ENCODE measurements at regions not wholly inside any gene's neighbourhood (a gene's known extent, or its start where the extent isn't known, plus 50 kb on each side); places are given as distances from the start of the nearest gene placed in this dataset.

GRCh38 chr2:136389809-136390208 is 271.9 kb upstream of the CXCR4 start:
- in situ Hi-C loops (cut with MboI; ENCODE audit: low pct_unique_long_range_greater_than_20kb in 2 of 9, low sequenced_read_pairs in 9 of 9, unreplicated experiment in 9 of 9) = loop anchor here in 8 of 9 experiments (10.0 to 25.0 kb wide), 3 partner anchors 253 to 478 kb away; no protein-coding TSS in a partner anchor
- 0 to 78% (median 14%) methylated on average over 1 to 3 of the region's 3 CpGs; no CpG with 5 or more reads in 3 of the 10 experiments for WGBS, 10 experiments
- no peak overlapping the region for H3K27ac ChIP-seq
- ATAC-seq (replicated peaks in 6 of 8) = no peak
- H3K4me1 ChIP-seq (replicated peaks in 1 of 2) = peaks cover 13 to 14% of the 10 kb centered on the region in 2 donors
- H3K4me3 ChIP-seq = no peak overlapping the region

GRCh38 chr2:136386046-136386445 is 268.1 kb upstream of the CXCR4 start:
- no peak overlapping the region for H3K27ac ChIP-seq
- in situ Hi-C loops (cut with MboI; ENCODE audit: low pct_unique_long_range_greater_than_20kb in 2 of 9, low sequenced_read_pairs in 9 of 9, unreplicated experiment in 9 of 9) = loop anchor here in 8 of 9 experiments (10.0 to 25.0 kb wide), 3 partner anchors 249 to 474 kb away; no protein-coding TSS in a partner anchor
- 0 to 80% (median 41%) methylated on average over 1 to 3 of the region's 3 CpGs for WGBS, 10 experiments
- peaks cover 12 to 14% of the 10 kb centered on the region in 2 donors for H3K4me1 ChIP-seq (replicated peaks in 1 of 2)
- H3K4me3 ChIP-seq = no peak overlapping the region
- ATAC-seq (replicated peaks in 6 of 8) = peak in 7 of 8 experiments; percentile 74 to 99 (median 89)

- Histone ChIP-seq H3K4me1 (replicated peaks in 1 of 2) (peaks cover 12 to 14% of the 10 kb centered on the region in 2 donors), H3K4me3 (no peak overlapping the region), H3K27ac (no peak overlapping the region)
- in situ Hi-C loops (cut with MboI; ENCODE audit: low pct_unique_long_range_greater_than_20kb in 2 of 9, low sequenced_read_pairs in 9 of 9, unreplicated experiment in 9 of 9) = loop anchor here (5.0 to 25.0 kb wide), 4 partner anchors 247 to 472 kb away; no protein-coding TSS in a partner anchor
- peak; percentile 54 to 90 (median 86) for ATAC-seq (replicated peaks in 6 of 8)
- WGBS, 10 experiments = 13 to 83% (median 32%) methylated on average over 1 to 3 of the region's 3 CpGs; no CpG with 5 or more reads in 2 of the 10 experiments
These were observed 266.8 kb upstream of the CXCR4 start for GRCh38 chr2:136384531-136385303.

DNA sequence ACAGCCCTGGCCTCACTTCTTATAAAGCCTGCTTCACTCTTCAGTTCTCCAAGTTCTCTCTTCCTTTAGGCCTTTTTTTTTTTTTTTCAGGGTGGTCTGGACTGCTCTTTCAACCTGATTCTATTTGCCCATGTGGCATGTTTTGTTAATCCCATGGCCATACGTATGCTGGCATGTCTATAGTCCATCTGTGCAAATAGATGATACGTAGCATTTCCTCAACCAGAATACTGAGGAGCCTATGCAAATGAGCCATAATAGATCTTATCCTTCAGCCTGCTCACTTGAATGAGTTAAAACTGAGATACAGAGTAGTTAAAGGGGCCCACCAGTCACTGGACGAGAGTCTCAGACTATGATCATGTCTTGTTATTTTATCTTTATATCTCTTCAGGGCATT is 265.2 kb upstream of the CXCR4 start:
- Histone ChIP-seq H3K27ac (no peak overlapping the region), H3K4me3 (no peak overlapping the region), H3K4me1 (replicated peaks in 1 of 2) (peaks cover 14 to 21% of the 10 kb centered on the region in 2 donors)
- peak in 1 of 8 experiments; percentile 85 for ATAC-seq (replicated peaks in 6 of 8)
- WGBS, 10 experiments = 16 to 93% (median 67%) methylated on average over 1 to 3 of the region's 3 CpGs; no CpG with 5 or more reads in 1 of the 10 experiments
- in situ Hi-C loops (cut with MboI; ENCODE audit: low pct_unique_long_range_greater_than_20kb in 2 of 9, low sequenced_read_pairs in 9 of 9, unreplicated experiment in 9 of 9) = loop anchor here (5.0 to 25.0 kb wide), 4 partner anchors 246 to 471 kb away; no protein-coding TSS in a partner anchor

DNA sequence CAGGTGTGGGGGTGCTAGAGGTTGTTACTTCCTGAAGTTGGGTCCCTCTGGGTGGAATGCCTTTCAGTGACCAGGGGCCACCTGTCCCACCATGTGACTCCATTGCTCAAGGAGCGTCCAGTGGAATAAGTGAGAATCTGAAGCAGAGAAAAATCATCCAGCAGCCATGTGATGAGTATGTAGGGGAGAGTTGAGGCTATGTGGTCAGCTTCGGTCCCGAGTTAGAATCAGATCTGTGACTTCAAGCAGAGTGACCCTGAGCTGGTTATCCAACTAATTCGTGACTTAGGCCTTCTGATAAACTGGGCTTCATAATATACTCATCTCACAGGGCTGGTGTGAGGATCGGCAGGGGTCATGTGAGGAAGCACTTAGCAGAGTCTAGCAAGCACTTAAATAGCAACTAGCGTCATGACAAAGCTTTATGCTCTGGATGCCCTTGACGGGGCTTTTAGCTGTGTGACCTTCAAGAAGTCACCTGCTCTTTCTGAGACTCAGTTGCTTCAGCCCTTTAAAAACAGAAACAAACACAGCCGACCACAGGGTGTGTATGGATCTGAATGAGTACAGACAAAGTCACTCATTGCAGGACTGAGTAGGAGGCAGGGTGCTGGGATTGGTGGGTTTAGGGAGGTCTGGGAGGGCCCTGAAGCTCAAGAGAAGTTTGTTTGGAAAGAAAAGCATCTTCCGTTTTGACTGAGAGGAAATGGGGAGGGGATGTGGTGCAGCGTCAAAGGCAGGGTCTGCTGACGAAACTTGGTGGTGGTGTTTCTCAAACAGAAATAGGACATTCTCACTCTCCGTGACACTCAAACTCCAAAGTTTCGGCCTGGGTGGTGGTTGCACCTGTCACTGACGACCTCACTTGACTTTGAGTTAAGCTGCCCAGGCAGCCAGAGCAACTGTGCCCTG is 264.0 kb upstream of the CXCR4 start:
- WGBS, 10 experiments = 47 to 100% (median 89%) methylated on average over 1 to 10 of the region's 14 CpGs; no CpG with 5 or more reads in 1 of the 10 experiments

GRCh38 chr2:136381245-136381644 is 263.3 kb upstream of the CXCR4 start:
- Histone ChIP-seq H3K4me3 (no peak overlapping the region), H3K27ac (no peak overlapping the region), H3K4me1 (replicated peaks in 1 of 2) (peaks cover 14 to 21% of the 10 kb centered on the region in 2 donors)
- in situ Hi-C loops (cut with MboI; ENCODE audit: low pct_unique_long_range_greater_than_20kb in 2 of 9, low sequenced_read_pairs in 9 of 9, unreplicated experiment in 9 of 9) = loop anchor here (5.0 to 25.0 kb wide), 4 partner anchors 244 to 469 kb away; no protein-coding TSS in a partner anchor
- 20 to 100% (median 60%) methylated on average over 1 of the region's 1 CpG; no CpG with 5 or more reads in 5 of the 10 experiments for WGBS, 10 experiments
- no peak for ATAC-seq (replicated peaks in 6 of 8)

More for the DNA sequence above, 264.0 kb upstream of the CXCR4 start:
- H3K4me1 ChIP-seq (replicated peaks in 1 of 2) = peaks cover 14 to 21% of the 10 kb centered on the region in 2 donors
- H3K27ac ChIP-seq = no peak overlapping the region
- H3K4me3 ChIP-seq = no peak overlapping the region
- in situ Hi-C loops (cut with MboI; ENCODE audit: low pct_unique_long_range_greater_than_20kb in 2 of 9, low sequenced_read_pairs in 9 of 9, unreplicated experiment in 9 of 9) = loop anchor here (5.0 to 25.0 kb wide), 4 partner anchors 245 to 470 kb away; no protein-coding TSS in a partner anchor
- no peak for ATAC-seq (replicated peaks in 6 of 8)

DNA sequence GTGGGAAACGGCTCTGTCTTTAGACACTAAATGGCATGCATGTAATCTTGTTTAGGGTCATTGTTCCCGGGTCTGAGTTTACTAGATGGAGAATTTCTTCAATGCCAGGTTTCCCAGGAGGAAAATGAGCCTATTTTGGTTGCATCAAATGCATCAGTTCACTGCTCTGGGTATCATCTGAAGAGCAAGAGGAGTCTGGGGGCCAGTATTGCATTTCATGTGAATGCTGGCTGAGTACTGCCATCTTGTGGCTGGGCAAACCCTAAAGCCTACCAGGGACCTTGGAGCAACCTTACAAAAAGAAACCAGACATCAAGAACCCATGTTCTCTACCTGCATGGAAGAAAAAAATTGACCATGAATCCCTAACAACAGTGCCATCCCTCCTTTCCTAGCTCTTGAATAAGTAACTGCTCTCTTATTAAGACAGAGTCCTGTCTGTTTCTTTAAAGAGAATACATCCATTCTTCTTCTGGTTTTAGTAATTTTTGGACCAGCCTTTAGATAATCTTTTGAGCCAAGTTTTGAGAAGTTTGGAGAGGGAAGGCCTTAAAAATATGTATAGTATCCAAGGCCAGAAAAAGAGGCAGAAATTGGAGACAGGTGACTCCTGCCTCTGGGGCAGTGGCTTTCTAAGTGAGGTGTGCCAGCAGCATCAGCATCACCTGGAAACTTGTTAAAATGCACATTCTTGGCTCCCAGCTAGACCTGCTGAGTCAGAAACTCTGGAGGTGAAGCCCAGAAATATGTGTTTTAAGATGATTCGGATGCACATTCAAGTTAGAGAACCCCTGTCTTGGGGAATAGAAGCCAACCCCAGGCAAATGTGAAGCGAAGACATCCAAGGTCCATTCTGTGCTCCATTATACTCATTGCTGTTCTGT is 261.0 kb upstream of the CXCR4 start:
- peak; percentile 42 to 96 (median 80) for ATAC-seq (replicated peaks in 6 of 8)
- WGBS, 10 experiments = 27 to 75% (median 45%) methylated on average over 1 to 4 of the region's 4 CpGs; no CpG with 5 or more reads in 2 of the 10 experiments
- peaks cover 3 to 7% of the 10 kb centered on the region in 2 donors for H3K4me1 ChIP-seq (replicated peaks in 1 of 2)
- in situ Hi-C loops (cut with MboI; ENCODE audit: low pct_unique_long_range_greater_than_20kb in 2 of 9, low sequenced_read_pairs in 9 of 9, unreplicated experiment in 9 of 9) = loop anchor here in 4 of 9 experiments (10.0 to 25.0 kb wide), 3 partner anchors 242 to 467 kb away; no protein-coding TSS in a partner anchor
- no peak overlapping the region for H3K27ac ChIP-seq
- H3K4me3 ChIP-seq = no peak overlapping the region

DNA sequence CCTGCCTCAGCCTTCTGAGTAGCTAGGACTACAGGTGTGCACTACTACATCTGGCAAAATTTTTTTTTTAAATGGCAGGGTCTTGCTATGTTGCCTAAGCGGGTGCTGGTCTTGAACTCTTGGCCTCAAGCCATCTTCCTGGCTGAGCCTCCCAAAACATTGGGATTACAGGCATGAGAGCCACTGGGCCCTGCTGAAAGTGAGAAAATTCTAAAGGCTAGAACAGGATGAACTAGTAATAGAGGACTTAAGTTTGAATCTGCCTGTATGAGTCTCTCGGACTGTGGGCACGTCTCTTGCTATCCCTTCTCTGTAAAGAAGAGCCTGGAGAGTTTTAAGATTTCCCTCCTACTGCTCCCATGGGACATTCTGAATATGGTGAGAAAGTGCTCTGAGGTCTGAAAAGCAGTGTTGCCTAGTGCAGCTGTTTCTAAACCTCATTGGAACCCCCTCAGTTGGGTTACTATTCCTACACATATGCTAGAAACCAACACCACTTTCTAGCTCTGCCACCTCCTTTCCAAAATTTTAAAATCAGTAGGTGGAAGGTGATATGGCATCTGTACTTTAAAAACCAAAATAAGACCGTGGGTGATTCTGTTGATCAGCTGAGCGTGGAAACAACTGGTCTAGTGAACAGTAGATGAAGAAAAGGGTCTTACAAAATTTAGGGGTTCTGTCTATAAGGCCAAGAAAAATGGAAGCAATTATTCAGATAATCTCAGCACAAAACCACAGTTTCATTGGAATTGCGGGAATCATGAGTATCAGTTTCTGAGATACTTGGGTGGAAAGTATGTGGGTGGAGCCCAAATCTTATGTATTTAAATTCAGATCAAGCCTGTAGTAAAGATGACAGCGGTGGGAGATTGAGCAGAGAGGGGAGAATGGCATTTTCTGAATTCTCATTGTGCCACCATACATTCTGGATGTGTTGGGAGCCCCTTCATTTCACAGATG is 259.8 kb upstream of the CXCR4 start:
- Histone ChIP-seq H3K27ac (no peak overlapping the region), H3K4me3 (no peak overlapping the region), H3K4me1 (replicated peaks in 1 of 2) (peaks cover 3 to 7% of the 10 kb centered on the region in 2 donors)
- in situ Hi-C loops (cut with MboI; ENCODE audit: low pct_unique_long_range_greater_than_20kb in 2 of 9, low sequenced_read_pairs in 9 of 9, unreplicated experiment in 9 of 9) = loop anchor here in 4 of 9 experiments (10.0 to 25.0 kb wide), 3 partner anchors 240 to 465 kb away; no protein-coding TSS in a partner anchor
- peak in 1 of 8 experiments; percentile 13 for ATAC-seq (replicated peaks in 6 of 8)
- WGBS, 10 experiments = 33 to 100% (median 85%) methylated on average over 1 to 5 of the region's 7 CpGs

- Histone ChIP-seq H3K27ac (no peak overlapping the region), H3K4me3 (no peak overlapping the region), H3K4me1 (replicated peaks in 1 of 2) (peaks cover 3 to 7% of the 10 kb centered on the region in 2 donors)
- in situ Hi-C loops (cut with MboI; ENCODE audit: low pct_unique_long_range_greater_than_20kb in 2 of 9, low sequenced_read_pairs in 9 of 9, unreplicated experiment in 9 of 9) = loop anchor here in 4 of 9 experiments (10.0 to 25.0 kb wide), 3 partner anchors 240 to 465 kb away; no protein-coding TSS in a partner anchor
- ATAC-seq (replicated peaks in 6 of 8) = peak in 4 of 8 experiments; percentile 19 to 58 (median 27)
- WGBS, 10 experiments = 0 to 60% (median 33%) methylated on average over 1 to 6 of the region's 6 CpGs; no CpG with 5 or more reads in 1 of the 10 experiments
These were observed 258.9 kb upstream of the CXCR4 start for GRCh38 chr2:136376798-136377211.

DNA sequence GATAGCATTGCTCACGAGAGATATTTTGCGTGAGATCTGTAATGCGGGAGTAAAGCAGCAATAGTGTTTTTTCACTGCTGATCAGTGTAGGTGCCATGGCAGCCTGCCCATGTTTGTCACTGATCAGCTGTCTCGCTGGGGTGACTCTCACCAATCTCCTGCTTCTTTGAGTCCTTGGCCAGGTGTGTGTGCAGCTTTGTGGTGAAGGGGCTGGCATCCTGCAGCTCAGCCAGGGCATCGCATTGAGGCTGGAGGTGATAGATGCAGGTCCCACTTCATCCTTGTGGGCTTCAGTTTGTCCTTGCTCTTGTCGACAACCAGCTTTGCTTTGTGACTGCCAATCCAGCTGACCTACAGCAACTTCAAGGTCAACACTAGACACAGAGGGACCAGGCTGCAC is 258.3 kb upstream of the CXCR4 start:
- H3K4me3 ChIP-seq = no peak overlapping the region
- H3K27ac ChIP-seq = no peak overlapping the region
- in situ Hi-C loops (cut with MboI; ENCODE audit: low pct_unique_long_range_greater_than_20kb in 2 of 9, low sequenced_read_pairs in 9 of 9, unreplicated experiment in 9 of 9) = loop anchor here in 4 of 9 experiments (10.0 to 25.0 kb wide), 3 partner anchors 239 to 464 kb away; no protein-coding TSS in a partner anchor
- no peak for ATAC-seq (replicated peaks in 6 of 8)
- peaks cover 3 to 7% of the 10 kb centered on the region in 2 donors for H3K4me1 ChIP-seq (replicated peaks in 1 of 2)
- WGBS, 10 experiments = 47 to 96% (median 86%) methylated on average over 1 to 3 of the region's 6 CpGs; no CpG with 5 or more reads in 3 of the 10 experiments
